ENCODE measurements at regions not wholly inside any gene's neighbourhood (a gene's known extent, or its start where the extent isn't known, plus 50 kb on each side); places are given as distances from the start of the nearest gene placed in this dataset.

GRCh38 chr16:77603656-77604055 is 118.7 kb upstream of the NUDT7 start (continued):
- no peak for TF ChIP-seq CHD7 (IDR thresholded peaks at IDR 0.05; ENCODE audit: insufficient replicate concordance, low read length)
- no peak for TF ChIP-seq MAX (IDR thresholded peaks at IDR 0.05)
- TF ChIP-seq ATF2 (IDR thresholded peaks at IDR 0.05; ENCODE audit: low read length) = no peak
- TF ChIP-seq CTBP2 (IDR thresholded peaks at IDR 0.05; ENCODE audit: borderline replicate concordance, insufficient read depth, insufficient read length, low read length) = no peak
- TF ChIP-seq SIN3A (conservative IDR thresholded peaks at IDR 0.05 in 1 of 2, IDR thresholded peaks at IDR 0.05 in 1 of 2; ENCODE audit: low read depth in 1 of 2, low read length in 2 of 2) = no peak
- no peak for TF ChIP-seq TEAD4 (IDR thresholded peaks at IDR 0.05; ENCODE audit: low read depth, low read length)
- no peak for TF ChIP-seq CREB1 (IDR thresholded peaks at IDR 0.05)
- no peak for TF ChIP-seq SAP30 (IDR thresholded peaks at IDR 0.05; ENCODE audit: insufficient read depth, insufficient replicate concordance, low read length)
- TF ChIP-seq JUND (IDR thresholded peaks at IDR 0.05; ENCODE audit: low read length) = no peak
- no peak for TF ChIP-seq SRF (IDR thresholded peaks at IDR 0.05; ENCODE audit: low read depth, low read length)

Measured in H1 (cell line).